ENCODE measurements at regions not wholly inside any gene's neighbourhood (a gene's known extent, or its start where the extent isn't known, plus 50 kb on each side); places are given as distances from the start of the nearest gene placed in this dataset.

DNA sequence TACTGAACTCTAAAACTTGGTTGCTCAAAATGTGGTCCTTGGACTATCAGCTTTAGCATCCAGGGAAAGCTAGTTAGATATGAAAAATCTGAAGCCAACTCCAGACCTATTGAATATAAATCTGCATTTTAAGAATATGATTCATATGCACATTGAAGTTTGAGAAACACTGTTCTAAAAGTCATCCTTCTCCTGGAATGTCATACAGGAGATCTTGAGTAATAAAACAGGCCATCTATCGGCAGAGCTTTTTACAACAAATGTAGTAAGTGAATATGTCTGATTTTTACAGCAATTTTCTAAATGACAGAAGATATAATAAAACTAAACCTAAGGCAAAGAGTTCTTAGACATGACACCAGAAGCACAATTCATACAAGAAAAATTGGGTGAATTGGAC, 140.4 kb downstream of the PMP22 start:
- Mint-ChIP-seq H3K27ac (no peak overlapping the region), H3K4me1 (no peaks in the 10 kb centered on the region), H3K9me3 (no peaks in the 10 kb centered on the region), H3K4me3 (no peak overlapping the region), H3K36me3 (ENCODE audit: low read depth) (no peaks in the 10 kb centered on the region), H3K27me3 (ENCODE audit: insufficient read depth) (no peaks in the 10 kb centered on the region)
- Histone ChIP-seq H3K9ac (ENCODE audit: extremely low read depth, low read length, poor library complexity, severe bottlenecking) (no peak overlapping the region), H3K9me3 (ENCODE audit: control insufficient read depth, low read length) (no peaks in the 10 kb centered on the region), H3K27ac (ENCODE audit: low read depth, low read length) (no peak overlapping the region), H3K27me3 (ENCODE audit: control insufficient read depth, insufficient read depth, low read length, poor library complexity, severe bottlenecking) (no peaks in the 10 kb centered on the region), H3K4me1 (ENCODE audit: control insufficient read depth, insufficient read depth, low read length) (no peaks in the 10 kb centered on the region), H3K36me3 (ENCODE audit: control insufficient read depth, insufficient read depth, low read length) (no peaks in the 10 kb centered on the region), H3K4me3 (ENCODE audit: low read length) (no peak overlapping the region)
- TF ChIP-seq, protein P1, sequence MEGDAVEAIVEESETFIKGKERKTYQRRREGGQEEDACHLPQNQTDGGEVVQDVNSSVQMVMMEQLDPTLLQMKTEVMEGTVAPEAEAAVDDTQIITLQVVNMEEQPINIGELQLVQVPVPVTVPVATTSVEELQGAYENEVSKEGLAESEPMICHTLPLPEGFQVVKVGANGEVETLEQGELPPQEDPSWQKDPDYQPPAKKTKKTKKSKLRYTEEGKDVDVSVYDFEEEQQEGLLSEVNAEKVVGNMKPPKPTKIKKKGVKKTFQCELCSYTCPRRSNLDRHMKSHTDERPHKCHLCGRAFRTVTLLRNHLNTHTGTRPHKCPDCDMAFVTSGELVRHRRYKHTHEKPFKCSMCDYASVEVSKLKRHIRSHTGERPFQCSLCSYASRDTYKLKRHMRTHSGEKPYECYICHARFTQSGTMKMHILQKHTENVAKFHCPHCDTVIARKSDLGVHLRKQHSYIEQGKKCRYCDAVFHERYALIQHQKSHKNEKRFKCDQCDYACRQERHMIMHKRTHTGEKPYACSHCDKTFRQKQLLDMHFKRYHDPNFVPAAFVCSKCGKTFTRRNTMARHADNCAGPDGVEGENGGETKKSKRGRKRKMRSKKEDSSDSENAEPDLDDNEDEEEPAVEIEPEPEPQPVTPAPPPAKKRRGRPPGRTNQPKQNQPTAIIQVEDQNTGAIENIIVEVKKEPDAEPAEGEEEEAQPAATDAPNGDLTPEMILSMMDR (conservative IDR thresholded peaks at IDR 0.05) = no peak
- WGBS, 2 experiments (ENCODE audit: insufficient coverage in 1 of 2, insufficient read length in 1 of 2) = 17% methylated on average over 1 of the region's 1 CpG; no CpG with 5 or more reads in 1 of the 2 experiments
- DNase-seq = no peak

DNA sequence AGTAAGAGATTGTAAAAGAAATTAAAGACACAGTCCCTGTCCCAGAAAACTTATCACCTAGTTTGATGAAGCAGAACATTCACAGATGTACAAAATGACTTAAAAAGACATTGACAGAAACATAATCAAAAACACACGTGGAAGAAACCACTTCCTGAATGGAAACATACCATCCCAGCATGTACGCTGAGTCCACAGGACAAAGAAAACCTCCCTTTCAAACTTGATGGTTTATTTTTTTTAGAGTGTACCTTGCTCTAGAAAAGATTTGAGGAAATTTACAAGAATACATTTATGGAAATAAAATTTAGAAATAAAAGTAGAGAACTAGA, 140.9 kb downstream of the PMP22 start:
- no peaks in the 10 kb centered on the region for H3K9me3 ChIP-seq (ENCODE audit: control insufficient read depth, low read length)
- 83% methylated on average over 1 of the region's 2 CpGs; no CpG with 5 or more reads in 1 of the 2 experiments for WGBS, 2 experiments (ENCODE audit: insufficient coverage in 1 of 2, insufficient read length in 1 of 2)
- Mint-ChIP-seq H3K4me3 (no peak overlapping the region), H3K4me1 (no peaks in the 10 kb centered on the region), H3K9me3 (no peaks in the 10 kb centered on the region), H3K27ac (no peak overlapping the region), H3K36me3 (ENCODE audit: low read depth) (no peaks in the 10 kb centered on the region), H3K27me3 (ENCODE audit: insufficient read depth) (no peaks in the 10 kb centered on the region)
- no peaks in the 10 kb centered on the region for H3K4me1 ChIP-seq (ENCODE audit: control insufficient read depth, insufficient read depth, low read length)
- no peak for DNase-seq
- TF ChIP-seq, protein P1 (conservative IDR thresholded peaks at IDR 0.05) = no peak
- no peak overlapping the region for H3K9ac ChIP-seq (ENCODE audit: extremely low read depth, low read length, poor library complexity, severe bottlenecking)
- H3K36me3 ChIP-seq (ENCODE audit: control insufficient read depth, insufficient read depth, low read length) = no peaks in the 10 kb centered on the region
- H3K4me3 ChIP-seq (ENCODE audit: low read length) = no peak overlapping the region
- H3K27me3 ChIP-seq (ENCODE audit: control insufficient read depth, insufficient read depth, low read length, poor library complexity, severe bottlenecking) = no peaks in the 10 kb centered on the region
- no peak overlapping the region for H3K27ac ChIP-seq (ENCODE audit: low read depth, low read length)

DNA sequence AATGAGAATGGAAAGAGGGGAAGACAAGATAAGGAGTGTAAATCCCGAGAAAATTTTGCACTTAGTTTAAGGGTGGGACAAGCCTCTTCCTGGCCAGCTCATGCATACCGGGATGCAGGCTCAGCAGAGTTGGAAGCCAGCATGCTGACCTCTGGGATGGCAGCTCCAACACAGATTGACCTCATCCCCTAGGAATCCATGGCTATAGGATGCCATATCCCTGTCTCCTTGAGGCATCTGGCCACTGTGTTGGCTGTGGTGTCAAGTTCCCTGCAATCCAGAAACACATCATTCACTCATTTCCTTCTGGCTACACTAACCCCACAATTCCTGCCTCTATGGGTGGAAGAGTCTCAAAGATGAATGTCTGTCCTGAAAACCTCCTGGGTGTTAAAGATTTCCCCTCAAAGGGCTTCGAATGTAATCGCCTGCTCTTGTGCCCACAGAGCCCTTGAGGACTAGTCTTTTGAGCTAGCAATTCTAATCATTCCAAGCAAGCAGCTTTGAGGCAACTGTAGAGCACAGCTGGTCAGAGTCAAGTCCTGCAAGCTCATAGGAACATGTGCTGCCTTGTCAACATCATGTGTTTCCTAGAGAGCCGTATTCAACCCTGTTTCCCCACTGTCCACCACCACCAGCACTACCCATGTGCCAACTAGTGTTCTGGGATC, 141.4 kb downstream of the PMP22 start:
- H3K27ac Mint-ChIP-seq = no peak overlapping the region
- no peaks in the 10 kb centered on the region for H3K9me3 ChIP-seq (ENCODE audit: control insufficient read depth, low read length)
- WGBS, 2 experiments (ENCODE audit: insufficient coverage in 1 of 2, insufficient read length in 1 of 2) = 86 to 91% methylated on average over 4 to 5 of the region's 5 CpGs
- no peak overlapping the region for H3K27ac ChIP-seq (ENCODE audit: low read depth, low read length)
- no peaks in the 10 kb centered on the region for H3K27me3 ChIP-seq (ENCODE audit: control insufficient read depth, insufficient read depth, low read length, poor library complexity, severe bottlenecking)
- TF ChIP-seq, protein P1 (conservative IDR thresholded peaks at IDR 0.05) = no peak
- H3K27me3 Mint-ChIP-seq (ENCODE audit: insufficient read depth) = no peaks in the 10 kb centered on the region
- no peaks in the 10 kb centered on the region for H3K4me1 ChIP-seq (ENCODE audit: control insufficient read depth, insufficient read depth, low read length)
- no peak overlapping the region for H3K4me3 ChIP-seq (ENCODE audit: low read length)
- H3K4me3 Mint-ChIP-seq = no peak overlapping the region
- H3K9me3 Mint-ChIP-seq = no peaks in the 10 kb centered on the region
- H3K36me3 Mint-ChIP-seq (ENCODE audit: low read depth) = no peaks in the 10 kb centered on the region
- no peak overlapping the region for H3K9ac ChIP-seq (ENCODE audit: extremely low read depth, low read length, poor library complexity, severe bottlenecking)
- H3K4me1 Mint-ChIP-seq = no peaks in the 10 kb centered on the region
- DNase-seq = peak; percentile 44
- H3K36me3 ChIP-seq (ENCODE audit: control insufficient read depth, insufficient read depth, low read length) = no peaks in the 10 kb centered on the region
